DMS 273 (cell line): ENCODE measurements at regions not wholly inside any gene's neighbourhood (a gene's known extent, or its start where the extent isn't known, plus 50 kb on each side); places are given as distances from the start of the nearest gene placed in this dataset.
A peak's percentile ranks its signal among the peaks of the same experiment; 100 is the strongest.
"Not testable (repeated sequence)": the region's sequence is repeated elsewhere in the genome, so short reads cannot be mapped to it uniquely, and the experiment has no call there.

Experiments used
- DNase-seq: peaks from one replicate; lab custom pipeline; 2025; ENCODE audit not compliant: unreplicated experiment; lab: John Stamatoyannopoulos, UW

- no peak for DNase-seq
Measured at GRCh38 chr14:52202151-52202550, 65.3 kb upstream of the PTGDR start.

- DNase-seq, result no peak
Measured at GRCh38 chr14:52190337-52190931, 77.1 kb upstream of the PTGDR start.

GRCh38 chr14:52189325-52189724 lies 78.2 kb upstream of the PTGDR start:
- DNase-seq, result no peak

- no peak for DNase-seq
Measured at GRCh38 chr14:52188381-52188780, 79.1 kb upstream of the PTGDR start.

GRCh38 chr14:52185178-52185577 lies 82.3 kb upstream of the PTGDR start:
- no peak for DNase-seq

- no peak for DNase-seq
Measured at GRCh38 chr14:52182853-52183252, 84.6 kb upstream of the PTGDR start.

GRCh38 chr14:52179141-52179790 lies 88.2 kb upstream of the PTGDR start:
- no peak for DNase-seq

GRCh38 chr14:52175982-52176502 lies 91.5 kb upstream of the PTGDR start:
- DNase-seq, result no peak

GRCh38 chr14:52171932-52172331 lies 95.6 kb upstream of the PTGDR start:
- not testable (repeated sequence) for DNase-seq

GRCh38 chr14:52166822-52167221 lies 98.0 kb upstream of the NID2 start:
- DNase-seq, result no peak

GRCh38 chr14:52155651-52156213 lies 86.9 kb upstream of the NID2 start:
- DNase-seq, result no peak

- no peak for DNase-seq
Measured at GRCh38 chr14:52154992-52155650, 86.3 kb upstream of the NID2 start.

- no peak for DNase-seq
Measured at GRCh38 chr14:52153939-52154338, 85.1 kb upstream of the NID2 start.

GRCh38 chr14:52150162-52150561 lies 81.3 kb upstream of the NID2 start:
- peak; percentile 62 for DNase-seq

- DNase-seq, result no peak
Measured at GRCh38 chr14:52148371-52148770, 79.5 kb upstream of the NID2 start.

- DNase-seq, result no peak
Measured at GRCh38 chr14:52146504-52146903, 77.6 kb upstream of the NID2 start.

GRCh38 chr14:52144099-52144498 lies 75.2 kb upstream of the NID2 start:
- DNase-seq, result not testable (repeated sequence)

- no peak for DNase-seq
Measured at GRCh38 chr14:52142504-52142903, 73.6 kb upstream of the NID2 start.

GRCh38 chr14:52131640-52132320 lies 62.9 kb upstream of the NID2 start:
- DNase-seq, result peak; percentile 95

- DNase-seq, result no peak
Measured at GRCh38 chr14:52129721-52130120, 60.9 kb upstream of the NID2 start.

GRCh38 chr14:52125885-52126284 lies 57.0 kb upstream of the NID2 start:
- no peak for DNase-seq
